NCI-H1048 (cell line): ENCODE measurements at regions not wholly inside any gene's neighbourhood (a gene's known extent, or its start where the extent isn't known, plus 50 kb on each side); places are given as distances from the start of the nearest gene placed in this dataset.

Experiments
- DNase-seq: peaks from one replicate; lab custom pipeline; 2025; lab: John Stamatoyannopoulos, UW

DNA sequence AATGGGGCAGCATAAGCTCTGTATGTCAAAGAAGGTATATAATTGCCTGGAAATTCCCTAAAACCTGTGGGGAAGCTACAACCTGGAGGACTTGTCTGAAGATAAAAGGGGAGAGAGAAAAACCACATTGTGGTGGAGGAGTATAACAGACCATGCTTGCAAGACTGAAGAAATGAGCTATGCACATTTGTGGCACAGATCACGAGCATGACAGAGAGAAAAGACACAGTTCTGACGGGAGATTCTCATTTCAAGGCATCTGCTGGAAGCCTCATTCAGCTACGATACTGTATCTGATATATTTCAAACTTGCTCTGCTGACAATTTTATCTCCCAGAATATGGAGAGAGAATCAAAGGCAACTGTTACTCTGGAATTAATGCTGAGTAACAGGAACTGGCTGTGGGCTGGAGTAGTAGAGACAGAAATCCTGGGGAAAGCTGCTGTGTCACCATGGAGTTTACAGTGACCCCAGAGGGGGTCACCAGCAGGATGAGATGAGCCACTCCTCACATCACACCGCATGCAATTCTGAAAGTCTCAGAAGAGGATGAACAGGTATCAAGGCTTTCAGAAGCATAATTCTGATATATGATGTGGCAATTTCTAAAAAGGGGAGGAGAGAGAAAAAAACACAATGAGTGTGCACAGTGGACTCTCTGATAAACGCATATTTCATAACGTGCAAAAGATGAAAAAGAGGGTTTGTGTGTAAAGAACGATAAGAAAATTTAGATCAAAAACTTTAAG, 528.8 kb downstream of the IRX1 start:
- DNase-seq, result no peak

GRCh38 chr5:4128994-4129393, 533.4 kb downstream of the IRX1 start:
- no peak for DNase-seq

DNA sequence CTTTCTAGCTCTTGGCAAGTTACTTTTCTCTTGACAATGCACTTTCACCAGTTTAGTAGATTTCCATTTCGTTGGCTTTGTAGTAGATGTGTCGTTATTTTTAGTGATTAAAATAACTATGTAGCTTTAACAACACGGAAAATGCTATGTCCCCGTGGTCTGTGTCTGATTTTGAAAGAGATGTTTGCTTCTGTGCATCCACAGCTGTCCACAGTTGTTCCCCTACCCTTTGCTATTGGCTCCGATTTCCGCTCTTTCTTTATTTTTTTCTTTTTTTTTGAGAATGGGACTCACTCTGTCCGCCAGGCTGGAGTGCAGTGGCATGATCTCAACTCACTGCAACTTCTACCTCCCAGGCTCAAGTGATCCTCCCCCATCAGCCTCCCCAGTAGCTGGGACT, 533.9 kb downstream of the IRX1 start:
- DNase-seq, result no peak

GRCh38 chr5:4130819-4131218, 535.2 kb downstream of the IRX1 start:
- DNase-seq, result no peak

DNA sequence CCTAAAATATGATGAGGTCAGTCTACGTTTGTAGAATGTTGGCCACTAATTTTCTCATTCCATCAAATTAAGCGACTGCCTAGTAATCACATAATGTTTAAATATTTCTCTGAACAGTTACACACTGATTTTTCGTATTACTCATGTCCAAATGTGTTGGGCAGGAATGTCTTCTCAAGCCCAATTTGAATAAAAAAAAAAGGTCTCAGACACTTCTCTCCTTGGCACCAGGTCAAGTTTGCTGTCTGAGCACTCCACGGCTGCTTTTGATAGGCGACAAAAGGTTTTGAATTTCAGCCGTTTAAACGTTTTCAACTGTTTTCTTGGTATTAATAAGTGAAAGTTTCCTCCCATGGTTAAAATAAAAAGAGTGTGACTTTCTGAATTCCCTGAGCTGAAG, 542.1 kb downstream of the IRX1 start:
- no peak for DNase-seq

DNA sequence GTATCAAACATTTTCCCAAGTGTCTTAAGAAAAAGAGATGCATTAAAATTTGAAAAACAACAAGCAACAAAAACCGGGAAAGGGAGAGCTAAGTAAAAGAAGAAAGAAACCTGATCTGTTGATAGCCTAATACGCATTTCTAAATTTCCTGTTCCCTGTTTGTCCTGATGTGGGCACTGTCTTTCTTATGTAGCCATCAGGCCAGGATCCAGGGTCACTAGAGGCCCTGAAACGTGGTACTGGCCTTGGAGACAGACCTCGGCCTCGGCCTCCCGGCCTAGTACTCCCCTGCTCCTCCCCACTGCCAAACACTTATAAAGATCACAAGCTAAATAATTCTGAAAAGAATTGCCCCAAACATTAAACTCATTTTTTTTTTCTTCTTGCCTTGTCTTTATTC, 547.2 kb downstream of the IRX1 start:
- no peak for DNase-seq

- no peak for DNase-seq
Measured at GRCh38 chr5:4144411-4145007, 548.9 kb downstream of the IRX1 start.

GRCh38 chr5:4145511-4145910, 549.9 kb downstream of the IRX1 start:
- DNase-seq, result no peak

DNA sequence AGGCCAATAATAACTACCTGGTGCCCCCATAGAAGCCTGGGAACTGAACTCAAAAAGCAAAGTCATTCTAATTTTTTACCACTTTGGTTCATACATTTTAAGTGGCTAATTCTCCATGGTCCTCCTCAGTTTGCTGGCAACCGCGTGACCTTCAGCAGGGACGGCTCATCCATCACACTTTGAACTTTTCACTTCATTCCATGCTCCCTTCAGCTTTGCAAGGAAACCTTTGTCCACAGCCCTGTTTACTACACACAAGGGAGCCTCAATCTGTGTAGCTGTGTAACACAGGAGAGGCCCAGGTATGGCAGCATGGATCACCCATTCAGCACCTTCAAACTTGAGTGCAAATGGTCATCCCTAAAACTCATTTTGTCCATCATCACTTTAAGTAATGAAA, 552.4 kb downstream of the IRX1 start:
- no peak for DNase-seq

DNA sequence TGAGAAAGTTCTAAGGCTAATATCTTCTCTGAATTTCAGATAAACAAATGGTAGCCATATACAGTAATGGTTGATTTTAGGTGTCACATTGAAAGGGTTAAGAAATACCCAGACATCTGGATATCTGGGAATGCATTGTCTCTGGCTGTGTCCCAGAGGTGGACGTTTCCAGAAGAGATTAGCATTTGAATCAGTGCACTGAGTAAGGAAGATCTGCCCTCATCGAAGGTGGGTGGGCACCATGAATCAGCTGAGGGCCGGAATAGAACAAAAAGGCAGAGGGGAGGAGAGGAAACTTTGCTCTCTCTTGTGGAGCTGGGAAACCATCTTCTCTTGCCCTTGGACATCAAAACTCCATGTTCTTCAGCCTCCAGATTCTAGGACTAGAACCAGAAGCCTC, 554.4 kb downstream of the IRX1 start:
- DNase-seq, result no peak

DNA sequence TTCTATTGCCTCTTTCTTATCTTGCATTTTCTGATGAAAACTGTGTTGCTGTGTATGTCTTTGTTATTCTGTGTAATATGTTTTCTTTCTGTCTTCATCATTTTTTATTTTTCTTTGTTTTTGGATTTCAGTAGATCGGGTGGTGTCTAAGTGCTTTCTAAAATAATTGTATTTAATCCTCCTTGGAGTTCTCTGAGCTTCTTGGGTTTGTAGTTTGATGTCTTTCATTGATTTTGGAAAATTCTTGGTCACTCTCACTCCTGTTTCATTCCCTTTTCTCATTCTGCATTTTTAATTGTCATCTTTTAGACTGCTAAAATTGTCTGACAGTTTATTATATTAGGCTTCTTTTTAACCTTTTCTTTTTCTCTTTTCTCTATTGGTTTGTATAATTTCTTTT, 560.5 kb downstream of the IRX1 start:
- DNase-seq, result no peak

DNA sequence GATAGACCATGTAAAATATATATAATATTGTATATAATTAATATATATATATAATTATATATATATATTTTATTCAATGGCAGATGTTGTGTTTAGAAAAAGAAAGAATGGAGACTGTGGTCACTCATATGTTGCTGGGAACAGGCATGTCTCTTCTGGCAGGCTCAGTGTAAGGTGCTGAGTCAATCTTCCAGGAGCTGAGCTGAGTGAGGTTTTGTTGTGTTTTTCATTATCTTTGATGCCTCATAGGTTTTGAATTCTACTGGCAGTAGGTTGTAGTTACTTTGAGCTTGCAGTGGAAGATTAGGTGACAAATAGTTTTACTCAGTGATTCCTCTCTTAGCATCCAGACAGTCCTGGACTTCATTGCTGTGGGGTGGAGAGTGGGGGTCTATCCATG, 561.3 kb downstream of the IRX1 start:
- no peak for DNase-seq

DNA sequence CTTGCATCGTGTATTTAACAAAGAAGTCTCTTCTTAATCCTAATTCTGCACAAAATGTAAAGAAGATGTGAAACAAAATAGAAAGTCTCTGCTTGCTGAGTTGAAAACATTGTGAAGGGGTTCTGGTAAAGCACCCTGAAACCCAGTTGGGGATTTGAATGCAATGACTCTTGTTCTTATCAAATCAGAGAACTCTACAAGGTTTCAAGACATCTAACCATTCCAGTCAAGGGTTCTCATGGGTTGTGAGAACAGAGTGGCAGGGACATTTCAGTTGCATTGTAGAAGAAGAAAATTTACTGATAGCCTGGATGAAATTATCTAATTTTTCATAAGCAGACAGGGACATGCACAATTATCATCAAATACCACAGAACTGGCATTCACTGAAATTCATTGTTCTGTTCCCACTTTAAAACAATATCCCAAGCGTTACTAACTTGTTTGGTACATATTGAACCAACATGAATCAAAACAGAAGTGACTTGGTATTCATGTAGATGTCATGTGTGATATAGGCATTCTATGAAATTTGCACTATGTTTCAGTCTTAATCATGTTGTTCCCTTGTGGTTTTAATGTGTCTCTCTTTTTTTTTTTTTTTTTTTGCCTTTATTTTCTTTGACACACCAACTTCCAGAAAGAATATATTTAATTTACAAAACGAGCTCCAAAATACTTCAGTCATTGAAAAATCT, 563.3 kb downstream of the IRX1 start:
- no peak for DNase-seq

DNA sequence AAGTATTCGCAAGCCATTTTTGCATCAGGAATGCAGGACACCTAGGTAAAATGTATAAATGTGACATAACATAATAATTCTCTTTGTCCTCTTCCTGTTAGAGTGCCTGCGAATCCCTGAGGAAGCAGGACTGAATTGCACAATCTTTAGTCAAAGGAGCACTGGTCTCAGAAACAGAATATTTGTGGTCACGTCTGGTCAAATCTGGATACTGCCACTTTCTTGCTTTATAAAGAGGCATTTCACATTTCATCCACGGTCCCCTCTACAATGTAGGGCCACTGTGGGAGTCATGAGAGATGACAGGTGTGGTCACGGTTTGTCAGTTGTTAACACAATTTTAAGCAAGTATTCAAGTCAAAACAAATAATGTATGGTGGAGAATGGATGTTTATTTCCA, 564.0 kb downstream of the IRX1 start:
- DNase-seq, result no peak

- no peak for DNase-seq
Measured at GRCh38 chr5:4164167-4164566, 568.5 kb downstream of the IRX1 start.

DNA sequence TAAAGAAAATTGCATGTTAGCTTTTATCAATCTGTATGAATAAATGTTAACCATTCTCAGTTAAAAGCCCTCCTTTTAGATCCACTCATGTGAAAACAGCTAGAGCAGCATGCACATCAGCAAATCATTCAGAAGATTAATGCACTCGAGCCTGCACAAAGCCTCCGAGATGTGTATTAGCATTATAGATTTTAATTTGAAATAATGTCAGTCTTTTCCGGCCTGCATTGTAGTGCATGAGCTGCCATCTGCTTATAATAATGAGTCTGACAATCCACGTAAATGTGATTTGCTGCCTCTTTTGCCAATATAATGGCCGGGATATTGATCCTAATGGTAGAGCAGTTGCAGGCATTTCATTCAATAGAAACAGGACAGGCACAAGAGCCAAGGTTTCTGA, 585.1 kb downstream of the IRX1 start:
- DNase-seq, result no peak

DNA sequence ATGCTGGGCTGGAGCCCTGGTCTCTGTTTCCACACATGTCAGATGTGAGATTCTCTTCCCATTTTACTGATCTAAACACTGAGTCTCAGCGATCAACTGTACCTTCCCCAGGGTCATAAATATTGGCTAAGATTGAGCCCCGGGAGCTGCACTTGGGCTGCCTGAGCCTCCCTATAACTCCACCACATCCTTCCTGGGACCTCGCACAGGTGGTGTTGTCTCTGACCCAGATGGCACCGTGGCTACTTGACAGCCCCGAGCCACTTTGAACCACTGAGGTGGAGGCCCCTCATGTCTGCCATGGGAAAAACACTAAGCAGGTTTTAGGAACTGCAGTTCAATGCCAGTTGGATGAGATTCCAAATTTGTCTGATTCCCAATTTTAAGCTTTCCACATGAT, 586.5 kb downstream of the IRX1 start:
- DNase-seq, result no peak

GRCh38 chr5:4185127-4185526, 589.5 kb downstream of the IRX1 start:
- DNase-seq, result no peak

DNA sequence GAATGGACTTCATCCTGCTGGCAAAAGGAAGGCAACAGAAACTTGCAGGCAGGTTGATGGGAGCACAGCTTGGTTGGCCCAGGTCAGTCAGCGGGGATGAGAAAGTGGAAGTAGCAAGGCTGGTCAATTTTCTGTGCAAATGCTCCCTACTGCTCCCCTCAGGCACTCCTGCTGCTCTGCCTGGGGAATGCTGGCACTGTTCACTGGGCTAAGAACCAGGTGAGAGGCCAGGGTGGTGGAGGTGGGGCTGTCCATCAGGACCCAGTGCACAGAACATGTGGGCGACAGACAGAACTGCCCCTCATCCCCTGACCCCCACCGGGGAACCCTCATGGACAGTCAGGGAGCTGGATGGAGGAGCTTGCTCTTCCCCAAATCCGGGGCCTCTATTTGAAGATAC, 593.1 kb downstream of the IRX1 start:
- DNase-seq, result no peak

- DNase-seq, result no peak
Measured at GRCh38 chr5:4189317-4189716, 593.7 kb downstream of the IRX1 start.

- no peak for DNase-seq
Measured at GRCh38 chr5:4191041-4191440, 595.4 kb downstream of the IRX1 start.

GRCh38 chr5:4191703-4192102, 596.1 kb downstream of the IRX1 start:
- DNase-seq, result no peak

DNA sequence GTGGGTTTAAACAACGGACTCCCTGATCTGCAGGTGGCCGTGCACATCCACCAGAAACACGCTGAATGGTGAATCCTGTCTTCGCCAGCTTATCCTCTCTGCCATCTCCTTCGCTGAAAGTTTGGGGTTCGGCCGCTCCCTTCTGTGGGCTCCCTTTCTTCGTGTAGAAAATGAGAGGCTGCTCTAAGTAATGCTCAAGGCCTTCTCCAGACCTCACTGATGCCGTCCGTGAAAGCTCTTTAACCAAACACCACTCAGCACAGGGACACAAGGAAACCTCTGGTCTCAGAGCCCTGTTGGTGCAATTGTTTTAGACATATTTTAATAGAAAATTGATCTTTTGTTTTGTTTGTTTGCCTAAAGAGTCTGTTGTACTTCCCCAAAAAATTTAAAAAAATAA, 596.5 kb downstream of the IRX1 start:
- no peak for DNase-seq

DNA sequence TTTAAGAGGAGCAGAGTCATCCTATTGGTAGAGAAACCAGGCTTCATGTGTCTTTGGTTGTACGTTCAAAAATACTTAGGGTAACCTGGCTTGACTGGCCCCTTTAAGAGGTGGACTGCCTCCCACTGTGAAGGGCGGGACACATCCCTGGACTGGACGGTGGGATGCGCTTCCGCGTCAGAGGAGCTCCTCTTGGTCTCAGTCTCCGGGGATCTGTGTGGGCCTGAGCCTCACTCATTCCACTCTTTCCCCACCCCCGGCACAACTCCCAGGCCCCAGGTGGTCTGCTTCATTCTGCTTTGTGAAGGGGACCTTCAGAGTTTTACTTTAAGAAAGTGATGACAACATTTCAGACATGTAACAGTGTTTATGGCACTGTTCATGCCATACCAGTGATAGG, 601.1 kb downstream of the IRX1 start:
- DNase-seq, result no peak
